Fibroblast of pulmonary artery (primary cell): ENCODE measurements at regions not wholly inside any gene's neighbourhood (a gene's known extent, or its start where the extent isn't known, plus 50 kb on each side); places are given as distances from the start of the nearest gene placed in this dataset.

Experiments
- DNase-seq: peaks from one replicate; pipeline ENCODE4 v3.0.0-alpha.2; 2010; ENCODE audit warnings: low read depth
- H3K4me3 ChIP-seq: replicated peaks from 2 replicates; pipeline ENCODE4 v1.5.1; 2011; ENCODE audit warnings: low read depth, mild to moderate bottlenecking, control low read depth, low read length, moderate library complexity
- CTCF ChIP-seq: IDR thresholded peaks from 2 replicates; pipeline ENCODE4 v1.5.1; 2011; ENCODE audit warnings: mild to moderate bottlenecking, control low read depth, low read length, inconsistent platforms; ENCODE audit errors: missing control alignments

DNA sequence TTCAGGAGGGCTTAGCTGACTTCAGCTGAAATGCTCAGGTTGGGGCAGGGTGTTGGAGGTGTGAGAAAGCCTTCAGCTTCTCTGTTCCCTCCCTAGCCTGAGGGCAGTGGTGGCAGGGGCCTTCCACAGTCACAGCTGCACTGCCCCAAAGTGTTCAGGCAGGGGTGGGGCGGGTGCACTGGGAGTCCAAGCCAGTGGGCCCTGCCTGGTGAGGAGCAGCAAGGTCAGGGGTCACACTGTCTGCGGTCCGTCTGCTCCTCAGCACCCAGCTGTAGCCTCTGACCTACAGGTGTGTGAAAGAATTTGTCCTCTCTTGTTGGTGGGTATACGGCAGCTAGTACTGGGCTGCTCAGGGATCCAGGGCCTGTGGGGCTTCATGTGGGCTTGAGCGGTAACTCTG, 490.4 kb upstream of the NCAM2 start:
- DNase-seq: no peak
- no peak for TF ChIP-seq CTCF
- H3K4me3 ChIP-seq: no peak overlapping the region

GRCh38 chr21:20511216-20511880, 486.9 kb upstream of the NCAM2 start:
- H3K4me3 ChIP-seq: no peak overlapping the region
- DNase-seq: no peak
- no peak for TF ChIP-seq CTCF

DNA sequence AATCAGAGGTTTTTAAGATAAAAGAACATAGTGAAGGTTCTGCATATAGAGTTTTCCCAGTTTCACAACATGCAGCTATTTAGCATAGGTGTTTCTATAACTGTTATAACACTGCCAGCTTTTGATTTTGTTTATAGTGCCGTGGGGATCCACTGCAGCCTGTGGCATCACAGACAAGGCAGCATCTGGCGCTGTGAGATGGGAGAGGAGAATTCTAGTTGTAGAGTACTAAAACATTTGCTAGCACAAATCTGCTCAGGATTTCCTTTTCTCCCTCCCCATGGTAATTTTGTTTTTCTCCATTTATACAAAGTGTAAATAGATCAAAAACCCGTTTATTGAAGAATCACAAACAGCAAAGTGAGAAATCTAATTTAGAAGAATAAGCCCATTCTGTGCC, 482.8 kb upstream of the NCAM2 start:
- no peak overlapping the region for H3K4me3 ChIP-seq
- TF ChIP-seq CTCF: no peak
- no peak for DNase-seq

DNA sequence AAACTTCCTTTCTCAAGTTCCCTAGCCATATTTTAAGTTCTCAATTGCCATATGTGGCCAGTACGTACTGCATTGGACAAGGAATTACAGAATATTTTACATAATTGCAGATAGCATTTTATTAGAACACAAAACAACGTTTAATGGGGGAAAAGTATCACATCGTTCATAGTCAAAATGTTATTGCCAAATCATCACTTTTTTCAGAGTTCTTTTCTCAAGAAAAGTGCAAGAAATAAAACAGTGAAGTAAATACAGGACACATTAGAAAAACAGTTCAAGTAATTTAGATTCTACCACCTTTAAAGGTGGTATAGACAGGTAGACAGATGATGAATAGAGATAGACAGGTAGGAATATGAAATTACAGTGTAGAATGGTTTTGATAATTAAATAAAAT, 479.1 kb upstream of the NCAM2 start:
- TF ChIP-seq CTCF: no peak
- no peak overlapping the region for H3K4me3 ChIP-seq
- DNase-seq: no peak

DNA sequence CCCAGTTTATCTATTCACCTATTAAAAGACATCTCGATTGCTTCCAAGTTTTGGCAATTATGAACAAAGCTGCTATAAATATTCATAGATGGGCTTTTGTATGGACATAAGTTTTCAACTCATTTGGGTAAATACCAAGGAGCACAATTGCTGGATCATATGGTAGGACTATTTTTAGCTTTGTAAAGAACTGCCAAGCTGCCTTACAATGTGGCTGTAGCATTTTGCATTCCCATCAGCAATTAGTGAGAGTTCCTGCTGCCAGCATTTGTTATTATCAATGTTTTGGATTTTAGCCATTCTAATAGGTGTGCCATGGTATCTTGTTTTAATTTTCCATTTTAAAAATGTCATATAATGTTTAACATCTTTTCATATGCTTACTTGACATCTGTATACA, 475.6 kb upstream of the NCAM2 start:
- no peak for TF ChIP-seq CTCF
- no peak for DNase-seq
- H3K4me3 ChIP-seq: no peak overlapping the region

GRCh38 chr21:20523191-20523590, 475.0 kb upstream of the NCAM2 start:
- no peak for DNase-seq
- H3K4me3 ChIP-seq: no peak overlapping the region
- TF ChIP-seq CTCF: no peak

- no peak for TF ChIP-seq CTCF
- no peak for DNase-seq
- H3K4me3 ChIP-seq: no peak overlapping the region
Observed at GRCh38 chr21:20527731-20528460, 470.3 kb upstream of the NCAM2 start.
